Stimulated activated CD4-positive, alpha-beta T cell treated with anti-CD3 and anti-CD28 coated beads, Interleukin-15, amount 100 ng/mL, for 1 hour (primary cell): ENCODE measurements at regions not wholly inside any gene's neighbourhood (a gene's known extent, or its start where the extent isn't known, plus 50 kb on each side); places are given as distances from the start of the nearest gene placed in this dataset.

Source experiments
- DNase-seq, 2 donors: peaks; one replicate each; pipeline ENCODE4 v3.0.0-alpha.2; 2020; ENCODE audit warnings: low read depth in 1 of 2, low spot score in 1 of 2

DNA sequence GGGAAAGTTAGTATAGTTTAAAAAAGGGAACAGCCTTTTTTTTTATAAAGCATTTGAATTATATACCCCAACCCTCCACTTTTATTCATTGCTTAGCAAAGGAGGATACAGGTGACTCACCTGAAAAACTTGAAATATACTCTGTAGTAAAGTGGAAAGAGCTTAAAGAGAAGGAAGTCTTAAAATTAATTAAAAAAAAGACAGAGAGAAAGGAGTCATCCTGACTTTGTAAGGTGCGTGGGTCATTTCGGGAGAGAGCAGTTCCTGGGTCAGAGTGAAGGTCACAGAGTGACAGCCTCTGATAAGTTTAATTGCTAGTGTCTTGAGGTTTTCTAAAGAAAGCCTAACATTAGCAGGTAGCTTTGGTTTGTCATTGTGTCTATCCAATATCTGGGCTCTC is 310.3 kb downstream of the KLF5 start:
- no peak for DNase-seq

DNA sequence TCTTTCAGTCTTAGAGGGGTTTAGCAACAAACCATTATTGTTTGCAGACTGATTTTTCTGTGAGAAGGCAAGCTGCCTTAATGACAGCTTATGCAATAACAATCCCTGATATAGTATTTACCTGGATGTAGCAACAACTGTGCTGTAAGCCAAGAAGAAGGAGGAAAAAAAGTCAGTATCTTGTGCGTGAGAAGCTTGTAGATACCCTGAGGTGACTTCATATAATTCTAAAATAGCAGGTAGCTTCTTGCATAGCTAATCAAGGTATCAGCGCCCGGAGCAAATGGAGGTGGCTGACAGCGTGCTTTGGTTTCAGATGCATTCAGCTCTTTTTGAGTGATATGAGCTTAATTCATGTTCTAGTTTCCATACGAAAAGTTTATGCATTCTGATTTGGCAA is 309.8 kb downstream of the KLF5 start:
- DNase-seq: no peak

DNA sequence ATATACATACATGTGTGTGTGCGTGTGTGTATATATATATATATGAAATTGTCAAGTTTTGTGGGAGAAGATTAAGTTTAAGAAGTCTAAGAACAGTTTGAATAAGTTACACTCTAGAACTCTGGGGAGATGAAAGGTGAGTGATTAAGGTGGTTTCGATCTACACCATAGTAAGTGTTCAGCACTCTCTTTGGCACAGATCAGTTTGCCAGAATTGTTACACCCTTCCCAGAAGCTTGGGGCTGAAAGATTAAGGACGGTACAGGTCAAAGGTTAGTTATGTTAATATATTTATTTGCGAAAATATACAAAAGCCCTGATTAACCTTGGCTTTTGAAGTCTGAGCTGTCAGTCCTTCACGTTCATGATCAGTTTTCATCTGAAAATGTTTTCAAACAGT is 309.1 kb downstream of the KLF5 start:
- DNase-seq: no peak

GRCh38 chr13:73366241-73366640 is 307.4 kb downstream of the KLF5 start:
- DNase-seq: no peak

DNA sequence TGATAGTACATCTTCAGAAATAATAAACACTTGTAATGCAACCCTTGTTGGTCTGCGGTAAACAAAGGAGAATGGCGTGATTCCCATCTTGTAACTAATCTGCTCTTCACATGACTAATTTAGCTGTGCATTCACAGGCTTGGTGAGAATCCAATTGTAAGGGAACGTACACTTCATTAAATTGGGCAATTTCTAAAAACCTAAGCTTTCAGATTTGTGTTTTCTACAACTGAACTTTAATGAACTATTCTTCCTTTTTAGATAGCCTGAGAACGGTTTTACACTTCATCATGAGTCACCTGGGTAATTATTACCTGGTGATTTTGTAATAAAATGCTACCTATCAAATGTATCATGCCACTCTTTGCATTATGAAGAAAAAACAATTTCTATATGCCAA is 306.9 kb downstream of the KLF5 start:
- DNase-seq: no peak

DNA sequence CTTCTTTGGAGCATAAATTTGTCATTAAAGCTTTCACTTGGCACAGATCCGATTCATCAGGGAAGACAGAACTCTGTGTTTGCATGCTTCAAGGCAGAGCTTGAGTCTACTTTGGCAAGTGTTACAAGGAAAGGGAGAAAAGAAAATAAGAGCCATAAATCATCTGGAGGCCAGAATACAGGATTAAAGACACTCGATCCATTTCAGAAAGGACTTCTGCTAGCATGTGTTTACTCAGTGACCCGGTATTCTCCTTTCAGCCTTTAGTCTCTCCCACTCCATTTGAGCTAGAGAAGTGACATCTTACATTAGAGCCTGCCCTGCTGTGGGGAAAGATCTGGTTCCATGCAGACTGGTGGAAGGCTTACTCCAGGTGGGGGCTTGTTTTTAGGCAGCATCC is 306.4 kb downstream of the KLF5 start:
- no peak for DNase-seq

DNA sequence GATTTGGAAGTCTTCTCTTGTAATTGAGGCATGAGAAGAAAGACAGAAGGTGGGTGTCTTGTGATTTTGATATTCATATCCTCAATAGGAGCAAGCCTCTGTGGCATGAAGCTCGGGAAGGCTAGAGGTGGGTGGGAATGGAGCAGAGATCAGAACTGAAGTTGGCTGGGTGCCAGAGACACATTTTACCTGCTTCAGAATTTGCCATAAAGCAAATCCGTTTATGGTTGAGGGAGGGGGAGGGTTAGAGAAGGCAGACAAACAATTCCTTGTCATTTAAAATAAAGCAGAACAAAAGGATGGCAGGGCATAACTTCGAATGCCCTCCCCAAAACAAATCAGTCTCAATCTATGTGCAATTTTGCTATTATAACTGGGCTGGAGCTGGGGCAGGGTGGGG is 305.9 kb downstream of the KLF5 start:
- no peak for DNase-seq

GRCh38 chr13:73358606-73359095 is 299.8 kb downstream of the KLF5 start:
- no peak for DNase-seq

- no peak for DNase-seq
Measured at GRCh38 chr13:73355134-73355533, 296.3 kb downstream of the KLF5 start.

- no peak for DNase-seq
Measured at GRCh38 chr13:73351730-73352129, 292.9 kb downstream of the KLF5 start.

- DNase-seq: no peak
Measured at GRCh38 chr13:73341748-73342147, 282.9 kb downstream of the KLF5 start.

DNA sequence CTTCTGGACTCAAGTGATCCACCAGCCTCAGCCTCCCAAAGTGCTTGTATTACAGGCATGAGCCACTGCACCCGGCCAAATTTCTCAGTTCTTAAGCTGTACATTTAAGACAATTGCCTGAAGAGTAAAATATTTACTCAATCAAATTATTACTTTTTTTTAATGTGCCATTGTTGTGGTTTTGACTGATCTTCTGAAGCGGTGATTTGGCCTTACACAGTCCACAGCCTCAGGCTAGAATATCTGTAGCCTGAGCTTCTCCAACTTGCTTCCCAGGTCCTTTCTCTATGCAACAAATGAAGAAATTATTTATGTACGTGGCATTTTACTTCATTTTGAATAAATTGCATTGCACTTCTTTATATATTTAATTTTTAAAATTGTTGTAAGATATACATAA is 281.3 kb downstream of the KLF5 start:
- DNase-seq: no peak

GRCh38 chr13:73339086-73339485 is 280.3 kb downstream of the KLF5 start:
- no peak for DNase-seq

GRCh38 chr13:73338389-73338788 is 279.6 kb downstream of the KLF5 start:
- no peak for DNase-seq

- no peak for DNase-seq
Measured at GRCh38 chr13:73337532-73337931, 278.7 kb downstream of the KLF5 start.

- no peak for DNase-seq
Measured at GRCh38 chr13:73336773-73337172, 278.0 kb downstream of the KLF5 start.

DNA sequence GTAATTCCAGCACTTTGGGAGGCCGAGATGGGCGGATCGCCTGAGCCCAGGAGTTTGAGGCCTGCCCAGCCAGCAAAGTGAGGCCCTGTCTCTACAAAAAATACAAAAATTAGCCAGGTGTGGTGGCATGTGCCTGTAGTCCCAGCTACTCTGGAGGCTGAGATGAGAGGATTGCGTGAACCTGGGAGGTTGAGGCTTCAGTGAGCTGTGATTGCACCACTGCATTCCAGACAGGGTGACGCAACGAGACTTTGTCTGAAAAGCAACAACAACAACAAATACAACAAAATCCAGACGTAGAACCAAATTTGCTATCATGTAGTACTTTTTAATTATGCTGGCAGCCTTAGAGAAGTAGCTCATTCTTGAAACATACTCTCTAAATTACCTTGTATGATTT is 277.1 kb downstream of the KLF5 start:
- DNase-seq: no peak

- DNase-seq: no peak
Measured at GRCh38 chr13:73335210-73335609, 276.4 kb downstream of the KLF5 start.

DNA sequence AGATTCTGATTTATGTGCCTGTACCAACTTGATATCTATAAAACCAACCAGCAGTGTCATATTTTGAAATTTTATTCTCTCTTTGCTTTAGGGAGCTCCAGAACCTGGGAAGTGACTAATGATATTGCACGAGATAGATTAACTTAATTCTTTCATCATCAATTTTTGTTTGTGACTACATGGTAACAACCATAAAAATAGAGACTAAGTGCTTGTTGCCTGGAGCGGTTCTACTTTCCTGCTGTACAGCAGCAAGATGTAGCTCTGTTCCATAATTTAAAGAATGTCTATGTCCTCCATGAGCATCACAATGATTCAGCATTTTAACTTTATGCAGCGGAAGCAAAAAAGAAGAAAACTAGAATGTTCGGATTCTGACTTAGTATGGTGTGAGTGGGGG is 275.6 kb downstream of the KLF5 start:
- no peak for DNase-seq

DNA sequence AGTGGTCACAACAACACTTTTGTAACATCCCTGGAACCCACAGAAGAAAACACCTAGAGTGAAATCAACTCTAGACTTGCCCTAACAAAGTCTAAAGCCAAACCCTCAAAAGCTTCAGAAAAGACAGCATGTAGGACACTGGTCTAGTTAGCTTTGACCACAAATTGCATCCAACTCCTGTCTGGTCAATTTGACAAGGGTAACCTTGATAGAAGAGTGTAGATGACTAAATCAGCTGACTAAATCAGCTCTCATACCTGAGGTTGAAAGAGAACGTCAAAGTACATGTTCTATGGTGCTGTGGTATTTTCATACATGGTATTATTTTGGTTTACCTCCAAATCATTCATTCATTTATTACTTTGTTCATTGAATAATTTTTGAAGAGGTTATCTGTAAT is 272.8 kb downstream of the KLF5 start:
- DNase-seq: no peak

- no peak for DNase-seq
Measured at GRCh38 chr13:73329355-73329754, 270.6 kb downstream of the KLF5 start.

DNA sequence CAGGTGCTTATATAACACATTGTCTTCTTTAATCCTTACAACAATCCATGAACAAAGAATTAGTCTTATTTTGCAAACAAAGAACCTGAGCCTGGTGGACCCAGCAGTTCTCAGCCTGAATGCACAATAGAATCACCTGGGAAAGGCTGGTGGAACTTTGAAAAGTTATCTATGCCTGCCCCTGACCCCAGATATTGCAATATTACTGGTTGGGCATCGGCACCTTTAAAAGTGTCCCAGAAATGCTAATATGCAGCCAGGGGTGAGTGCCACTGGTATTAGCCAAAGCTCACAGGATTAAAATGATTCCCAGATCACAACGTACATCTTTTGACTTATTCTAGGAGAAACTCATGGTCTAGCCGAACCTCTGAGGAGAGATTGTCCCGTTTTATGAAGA is 268.8 kb downstream of the KLF5 start:
- DNase-seq: no peak

DNA sequence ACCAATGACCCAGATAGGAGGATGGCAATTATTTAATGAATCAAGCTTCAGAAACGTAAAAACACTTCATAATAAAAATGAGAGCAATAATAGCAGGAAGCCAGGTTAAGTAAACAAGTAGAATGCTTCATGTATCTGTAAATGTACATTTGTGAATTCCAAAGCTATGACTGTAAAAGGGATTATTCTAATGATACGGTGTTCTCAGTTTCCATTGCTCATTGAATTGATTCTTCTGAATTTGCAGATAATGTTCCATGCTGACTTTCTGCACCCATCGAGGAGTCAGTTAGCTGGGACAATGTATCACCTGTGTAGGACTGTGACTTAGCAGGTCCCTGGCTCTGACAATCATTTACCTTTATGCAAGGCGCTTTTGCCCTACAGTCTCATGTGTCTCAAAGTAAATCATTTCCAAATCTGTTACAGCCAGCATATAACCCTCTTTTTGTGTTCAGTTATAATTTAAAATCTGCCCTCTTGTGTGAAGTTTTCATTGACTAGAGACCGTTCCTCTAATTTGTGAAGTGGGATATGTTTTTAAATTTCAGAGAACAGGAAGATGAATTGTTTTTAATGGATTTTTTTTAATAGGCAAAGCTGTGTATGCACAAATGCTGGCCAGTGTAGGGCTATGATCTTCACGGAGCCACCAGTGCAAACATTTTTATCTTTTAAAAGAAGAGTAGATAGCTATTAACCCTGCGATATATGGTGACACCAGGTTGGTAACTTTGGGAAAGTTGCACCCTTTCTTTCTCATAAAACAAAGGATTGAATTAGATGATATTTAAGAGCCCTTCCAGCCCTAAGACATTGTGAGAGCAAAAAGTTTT is 267.1 kb downstream of the KLF5 start:
- DNase-seq: no peak
